ENCODE measurements at regions not wholly inside any gene's neighbourhood (a gene's known extent, or its start where the extent isn't known, plus 50 kb on each side); places are given as distances from the start of the nearest gene placed in this dataset.

GRCh38 chr9:90027296-90027790 lies 422.5 kb downstream of the GADD45G start:
- TF ChIP-seq, protein P1, sequence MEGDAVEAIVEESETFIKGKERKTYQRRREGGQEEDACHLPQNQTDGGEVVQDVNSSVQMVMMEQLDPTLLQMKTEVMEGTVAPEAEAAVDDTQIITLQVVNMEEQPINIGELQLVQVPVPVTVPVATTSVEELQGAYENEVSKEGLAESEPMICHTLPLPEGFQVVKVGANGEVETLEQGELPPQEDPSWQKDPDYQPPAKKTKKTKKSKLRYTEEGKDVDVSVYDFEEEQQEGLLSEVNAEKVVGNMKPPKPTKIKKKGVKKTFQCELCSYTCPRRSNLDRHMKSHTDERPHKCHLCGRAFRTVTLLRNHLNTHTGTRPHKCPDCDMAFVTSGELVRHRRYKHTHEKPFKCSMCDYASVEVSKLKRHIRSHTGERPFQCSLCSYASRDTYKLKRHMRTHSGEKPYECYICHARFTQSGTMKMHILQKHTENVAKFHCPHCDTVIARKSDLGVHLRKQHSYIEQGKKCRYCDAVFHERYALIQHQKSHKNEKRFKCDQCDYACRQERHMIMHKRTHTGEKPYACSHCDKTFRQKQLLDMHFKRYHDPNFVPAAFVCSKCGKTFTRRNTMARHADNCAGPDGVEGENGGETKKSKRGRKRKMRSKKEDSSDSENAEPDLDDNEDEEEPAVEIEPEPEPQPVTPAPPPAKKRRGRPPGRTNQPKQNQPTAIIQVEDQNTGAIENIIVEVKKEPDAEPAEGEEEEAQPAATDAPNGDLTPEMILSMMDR (IDR thresholded peaks at IDR 0.05): no peak
- TF ChIP-seq POLR2A (IDR thresholded peaks at IDR 0.05) (no peak), POLR2AphosphoS5 (IDR thresholded peaks at IDR 0.05) (no peak)

Data from breast epithelium (tissue), 3 donors.